ENCODE measurements at regions not wholly inside any gene's neighbourhood (a gene's known extent, or its start where the extent isn't known, plus 50 kb on each side); places are given as distances from the start of the nearest gene placed in this dataset.

DNA sequence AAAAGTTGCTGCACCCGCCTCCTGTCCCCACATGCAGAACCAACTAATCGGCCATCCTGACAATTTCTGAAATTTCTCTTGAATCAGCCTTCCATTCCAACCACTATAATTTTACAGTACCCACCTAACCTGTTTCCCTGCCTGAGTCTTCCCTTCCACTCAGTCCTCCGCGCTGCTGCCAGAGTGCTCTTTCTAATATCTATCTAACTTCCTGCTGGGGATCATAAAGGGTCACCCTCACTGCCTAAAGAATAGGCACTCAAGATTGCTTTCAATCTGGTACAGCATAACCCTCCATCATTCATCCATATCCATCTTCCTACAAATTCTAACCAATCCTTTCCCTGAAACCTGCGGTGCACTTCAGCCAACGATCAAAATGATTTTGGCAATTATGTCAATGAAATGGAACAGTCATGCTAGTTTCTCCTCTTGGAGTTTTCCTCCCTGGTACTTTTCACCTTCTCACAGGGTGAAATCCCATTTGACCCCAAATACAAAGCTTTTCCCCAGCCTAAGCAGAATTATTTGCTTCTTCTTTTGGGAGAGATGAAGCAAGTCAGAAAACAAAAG lies 117.5 kb upstream of the BEND6 start:
- no peak for TF ChIP-seq CTCF (conservative IDR thresholded peaks at IDR 0.05)
- TF ChIP-seq ZFX (IDR thresholded peaks at IDR 0.05), result no peak
